K562 (cell line): ENCODE measurements at regions not wholly inside any gene's neighbourhood (a gene's known extent, or its start where the extent isn't known, plus 50 kb on each side); places are given as distances from the start of the nearest gene placed in this dataset.

ENCODE experiments used
- ATAC-seq: fragments of 200-7000 bp; cut with Tn5 transposase; 3 replicates; pipeline ENCODE4 v1.9.1; 2020; ENCODE audit warnings: moderate library complexity
- BruUV-seq: library from RNA; stranded (reverse); fragments of 400-500 nt; replicated peaks from 2 replicates; lab custom pipeline; 2021; lab: Mats Ljungman, UMichigan
- CTCF ChIA-PET: fragments of 300-600 bp; formaldehyde crosslinking; extraction: SDS; loops from one replicate; lab custom pipeline; 2021; ENCODE audit warnings: low intra/inter-chr PET ratio; lab: Yijun Ruan, JAX
- POLR2A ChIA-PET: fragments of 300-600, 350-650 bp; sonication (Branson Sonifier 250); formaldehyde crosslinking; extraction: SDS; loops from one replicate; lab custom pipeline; 2021; ENCODE audit warnings: antibody characterized with exemption, inconsistent platforms; lab: Yijun Ruan, JAX
- DNase-seq, 4 experiments: peaks; one replicate each; pipeline versions ENCODE4 v3.0.0 to v3.0.0-alpha.2; 2011 to 2018; ENCODE audit warnings: low spot score in 3 of 4, mixed read lengths in 3 of 4; ENCODE audit errors: extremely low read depth in 1 of 4
- FAIRE-seq: peaks from 2 replicates; lab custom pipeline; 2011; peaks lifted over from hg19 to GRCh38; lab: Jason Lieb, UNC
- H2AFZ ChIP-seq: 2 replicates; pipeline ENCODE4 v1.6.0; 2011; ENCODE audit warnings: low read depth, low read length, control low read depth, inconsistent platforms
- H3K27ac ChIP-seq: fragments of 200-600 bp; 3 replicates; pipeline ENCODE4 v1.8.0; 2011; ENCODE audit warnings: low read depth, mild to moderate bottlenecking, control low read depth, inconsistent platforms, low read length, moderate library complexity, mixed read lengths; ENCODE audit errors: extremely low read depth
- H3K27me3 ChIP-seq, 2 experiments: fragments of 300-600 bp in 1 of 2; 2 replicates in 1 of 2; 3 replicates in 1 of 2; pipeline versions ENCODE4 v1.6.0 to v1.8.0; 2011; ENCODE audit warnings: inconsistent platforms in 2 of 2, low read length in 2 of 2, mild to moderate bottlenecking in 1 of 2, mixed read lengths in 1 of 2, moderate library complexity in 1 of 2; ENCODE audit not compliant: control insufficient read depth in 2 of 2, insufficient read depth in 2 of 2
- H3K36me3 ChIP-seq: fragments of 300-600 bp; 3 replicates; pipeline ENCODE4 v1.8.0; 2011; ENCODE audit warnings: mild to moderate bottlenecking, low read length, inconsistent platforms; ENCODE audit not compliant: control insufficient read depth, insufficient read depth
- H3K4me1 ChIP-seq, 2 experiments: fragments of 200-600 bp in 1 of 2; replicated peaks in 1 of 2; 2 replicates in 1 of 2; 3 replicates in 1 of 2; pipeline versions ENCODE4 v1.5.1 to v1.8.0; 2011; ENCODE audit warnings: inconsistent platforms in 2 of 2, low read length in 2 of 2, mild to moderate bottlenecking in 1 of 2, mixed read lengths in 1 of 2, moderate library complexity in 1 of 2; ENCODE audit not compliant: control insufficient read depth in 2 of 2, insufficient read depth in 2 of 2
- H3K4me2 ChIP-seq: 2 replicates; pipeline ENCODE4 v1.6.1; 2011; ENCODE audit warnings: low read length, control low read depth, inconsistent platforms, mixed read lengths; ENCODE audit not compliant: insufficient read depth
- H3K4me3 ChIP-seq: fragments of 200-600 bp; sonication (generic), shearing (Covaris generic); 2 replicates; pipeline ENCODE4 v1.5.1; 2016; ENCODE audit warnings: control low read depth, inconsistent platforms
- H3K79me2 ChIP-seq: fragments of 200-600 bp; 3 replicates; pipeline ENCODE4 v1.8.0; 2011; ENCODE audit warnings: low read length, inconsistent platforms; ENCODE audit not compliant: control insufficient read depth, insufficient read depth
- H3K9ac ChIP-seq, 2 experiments: 2 replicates each; pipeline versions ENCODE4 v1.6.0 to v1.6.1; 2011; ENCODE audit warnings: low read depth in 2 of 2, low read length in 2 of 2, control low read depth in 1 of 2, inconsistent platforms in 1 of 2, mild to moderate bottlenecking in 1 of 2, mixed read lengths in 1 of 2; ENCODE audit not compliant: insufficient read depth in 1 of 2
- H3K9me1 ChIP-seq: one replicate; pipeline ENCODE4 v1.6.0; 2011; ENCODE audit warnings: inconsistent platforms, mild to moderate bottlenecking, low read length, moderate library complexity; ENCODE audit not compliant: control insufficient read depth, insufficient read depth
- H3K9me3 ChIP-seq: replicated peaks from 2 replicates; pipeline ENCODE4 v1.5.1; 2011; ENCODE audit warnings: low read depth, low read length, inconsistent platforms; ENCODE audit not compliant: control insufficient read depth, insufficient read depth
- H4K20me1 ChIP-seq: replicated peaks from 2 replicates; pipeline ENCODE4 v1.6.1; 2011; ENCODE audit warnings: low read length, inconsistent platforms, mixed read lengths; ENCODE audit not compliant: control insufficient read depth, insufficient read depth
- GATAD2A ChIP-seq: fragments of 450-650 bp; IDR thresholded peaks from 2 replicates; pipeline ENCODE4 v1.6.1; 2017
- HMG20A ChIP-seq: fragments of 450-650 bp; formaldehyde crosslinking; conservative IDR thresholded peaks from 2 replicates; pipeline ENCODE4 v1.4.0; 2020; ENCODE audit warnings: mild to moderate bottlenecking, mixed read lengths
- SLC30A9 ChIP-seq: fragments of 250-450 bp; sonication (Bioruptor Pico); IDR thresholded peaks from 2 replicates; pipeline ENCODE4 v1.8.0; 2022; ENCODE audit warnings: mild to moderate bottlenecking, moderate library complexity
- SMC3 ChIP-seq: conservative IDR thresholded peaks from 2 replicates; pipeline ENCODE4 v1.6.1; 2011; ENCODE audit warnings: low read depth, low read length, improper control_type of control experiment; ENCODE audit not compliant: insufficient read depth
- TCF3 ChIP-seq: sonication (generic); formaldehyde crosslinking; IDR thresholded peaks from 2 replicates; pipeline ENCODE4 v1.4.0; 2020; ENCODE audit warnings: mild to moderate bottlenecking, missing genetic modification reagents
- ZBTB26 ChIP-seq: fragments of 450-650 bp; formaldehyde crosslinking; IDR thresholded peaks from 2 replicates; pipeline ENCODE4 v1.4.0; 2022; ENCODE audit warnings: missing genetic modification characterization
- ZFP36 ChIP-seq: fragments of 150-350 bp; IDR thresholded peaks from 2 replicates; pipeline ENCODE4 v1.6.1; 2018; ENCODE audit warnings: low read length, low read depth; ENCODE audit not compliant: partially characterized antibody
- ZNF174 ChIP-seq: fragments of 250-450 bp; sonication (Bioruptor Pico); IDR thresholded peaks from 2 replicates; pipeline ENCODE4 v1.4.0; 2020; ENCODE audit warnings: mild to moderate bottlenecking
- ZNF707 ChIP-seq: fragments of 250-450 bp; sonication (Bioruptor Pico); conservative IDR thresholded peaks from 2 replicates; pipeline ENCODE4 v1.8.0; 2022; ENCODE audit warnings: inconsistent platforms, mild to moderate bottlenecking, moderate library complexity
- ZNF830 ChIP-seq: fragments of 250-450 bp; sonication (Bioruptor Pico); IDR thresholded peaks from 2 replicates; pipeline ENCODE4 v1.5.0; 2021; ENCODE audit warnings: mild to moderate bottlenecking
- WGBS: fragments of 100-300 bp; shearing (Covaris generic); methylation state at CpG from one replicate; pipeline ENCODE4 v1.1.6; 2016; ENCODE audit warnings: low coverage, mixed read lengths; ENCODE audit not compliant: insufficient coverage; ENCODE audit errors: missing lambda C conversion rate; 5-methylcytosine and 5-hydroxymethylcytosine counted together
- in situ Hi-C: fragments of 300-500 bp; cut with MboI; formaldehyde crosslinking; loops from 4 replicates; pipeline ENCODE4 v1.15.0; 2018; ENCODE audit warnings: inconsistent platforms, mixed read lengths
- intact Hi-C: fragments of 100-400 bp; cut with micrococcal nuclease; formaldehyde crosslinking; loops from 2 replicates; pipeline ENCODE4 v1.14.2; 2022
- TF ChIP-seq, protein P1 (sequence below): fragments of 250-450 bp; sonication (Bioruptor Pico); IDR thresholded peaks from 2 replicates; pipeline ENCODE4 v1.8.0; 2021; ENCODE audit warnings: mild to moderate bottlenecking, moderate library complexity

DNA sequence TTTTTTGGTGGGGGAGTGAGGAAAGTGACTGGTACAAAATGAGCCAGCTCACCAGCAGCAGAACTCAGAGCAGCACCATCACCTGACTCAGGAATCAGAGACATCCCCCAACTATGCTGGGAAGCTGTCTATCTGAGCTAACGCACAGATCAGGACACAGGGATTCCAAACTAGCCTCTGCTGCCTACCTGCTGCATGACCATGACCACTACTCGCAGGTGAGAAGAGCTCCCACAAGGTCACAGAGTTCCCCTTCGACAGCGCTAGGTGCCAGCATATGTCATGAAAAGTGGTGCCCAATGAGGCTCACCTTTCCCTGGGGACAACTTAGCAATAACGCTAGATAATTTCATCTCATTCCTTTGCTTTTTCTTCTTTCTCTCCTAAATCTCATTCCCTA, 662.6 kb upstream of the CPEB2 start (continued):
- no peak for TF ChIP-seq ZNF707 (CRISPR knock-in tag)
- TF ChIP-seq ZFP36 = no peak
- no peak for TF ChIP-seq SMC3
- no peak for TF ChIP-seq ZNF174
- no peak for TF ChIP-seq HMG20A (CRISPR knock-in tag)

DNA sequence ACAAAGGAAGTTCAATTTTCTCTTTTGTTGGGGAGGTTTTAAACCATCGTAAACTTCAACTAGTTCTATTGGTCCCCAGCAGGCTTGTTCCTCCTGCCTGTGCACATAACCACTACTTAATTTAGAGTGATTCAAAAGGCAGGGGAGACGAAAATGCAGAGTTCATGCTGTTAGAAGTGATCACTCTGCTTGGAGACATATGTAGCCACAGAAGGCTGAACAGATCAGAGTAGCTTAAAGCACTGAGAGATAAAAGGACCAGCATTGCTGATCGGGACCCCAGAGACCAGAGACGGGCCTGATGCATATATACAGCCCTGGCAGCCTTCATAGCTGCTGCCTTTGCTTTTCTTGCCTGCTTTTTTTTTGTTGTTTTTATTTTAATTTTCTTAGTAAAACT, 662.0 kb upstream of the CPEB2 start:
- ATAC-seq = no peak
- no peaks in the 10 kb centered on the region for H3K79me2 ChIP-seq
- BruUV-seq = no TSS peak
- in situ Hi-C loops (no loop called here), intact Hi-C loops (no loop called here)
- no peaks in the 10 kb centered on the region for H3K27me3 ChIP-seq
- H3K4me3 ChIP-seq = no peak overlapping the region
- no peaks in the 10 kb centered on the region for H4K20me1 ChIP-seq
- CTCF ChIA-PET = no interaction called here
- H3K9me3 ChIP-seq = no peaks in the 10 kb centered on the region
- no peak for FAIRE-seq
- no peak overlapping the region for H3K4me2 ChIP-seq
- TF ChIP-seq SLC30A9 (CRISPR knock-in tag) (no peak), ZNF830 (CRISPR knock-in tag) (no peak), TCF3 (no peak), ZBTB26 (CRISPR knock-in tag) (no peak), GATAD2A (no peak)
- TF ChIP-seq, protein P1, sequence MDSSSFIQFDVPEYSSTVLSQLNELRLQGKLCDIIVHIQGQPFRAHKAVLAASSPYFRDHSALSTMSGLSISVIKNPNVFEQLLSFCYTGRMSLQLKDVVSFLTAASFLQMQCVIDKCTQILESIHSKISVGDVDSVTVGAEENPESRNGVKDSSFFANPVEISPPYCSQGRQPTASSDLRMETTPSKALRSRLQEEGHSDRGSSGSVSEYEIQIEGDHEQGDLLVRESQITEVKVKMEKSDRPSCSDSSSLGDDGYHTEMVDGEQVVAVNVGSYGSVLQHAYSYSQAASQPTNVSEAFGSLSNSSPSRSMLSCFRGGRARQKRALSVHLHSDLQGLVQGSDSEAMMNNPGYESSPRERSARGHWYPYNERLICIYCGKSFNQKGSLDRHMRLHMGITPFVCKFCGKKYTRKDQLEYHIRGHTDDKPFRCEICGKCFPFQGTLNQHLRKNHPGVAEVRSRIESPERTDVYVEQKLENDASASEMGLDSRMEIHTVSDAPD (CRISPR knock-in tag) = no peak
- H2AFZ ChIP-seq = no peak overlapping the region
- H3K27ac ChIP-seq = no peak overlapping the region
- no peak overlapping the region for H3K9ac ChIP-seq
- POLR2A ChIA-PET = no interaction called here
- no peaks in the 10 kb centered on the region for H3K9me1 ChIP-seq
- DNase-seq = no peak
- no peaks in the 10 kb centered on the region for H3K36me3 ChIP-seq
- whole genome bisulfite sequencing = 0% methylated on average over 4 of the region's 4 CpGs
- no peaks in the 10 kb centered on the region for H3K4me1 ChIP-seq
